HCT116 (cell line): ENCODE measurements at regions not wholly inside any gene's neighbourhood (a gene's known extent, or its start where the extent isn't known, plus 50 kb on each side); places are given as distances from the start of the nearest gene placed in this dataset.

Experiments
- ATAC-seq: fragments of 200-7000 bp; cut with Tn5 transposase; 2 replicates; pipeline ENCODE4 v1.9.1; 2020; ENCODE audit warnings: mild to moderate bottlenecking, moderate library complexity
- BruUV-seq: library from RNA; stranded (reverse); fragments of 400-500 nt; replicated peaks from 2 replicates; lab custom pipeline; 2021; lab: Mats Ljungman, UMichigan
- CTCF ChIA-PET: fragments of 300-600 bp; sonication (Branson Sonifier 250); formaldehyde crosslinking; loops from one replicate; lab custom pipeline; 2021; ENCODE audit warnings: antibody characterized with exemption; lab: Charles Lee
- POLR2A ChIA-PET: fragments of 300-600, 350-600 bp; sonication (Branson Sonifier 250); formaldehyde crosslinking; loops from one replicate; lab custom pipeline; 2021; ENCODE audit warnings: antibody characterized with exemption; lab: Charles Lee
- RAD21 ChIA-PET, 2 experiments: fragments of 300-600 bp; sonication (Branson Sonifier 250); formaldehyde crosslinking; loops; one replicate each; lab custom pipeline; 2023; ENCODE audit warnings: low total read pairs in 2 of 2; ENCODE audit not compliant: uncharacterized antibody in 2 of 2, unreplicated experiment in 2 of 2, low non-redundant PET in 1 of 2; lab: Charles Lee
- DNase-seq: peaks from one replicate; pipeline ENCODE4 v3.0.0-alpha.2; 2010; ENCODE audit warnings: low read depth, low spot score
- H2AFZ ChIP-seq: fragments of 200-600 bp; shearing (Covaris generic), sonication (generic); 2 replicates; pipeline ENCODE4 v1.6.1; 2017; ENCODE audit warnings: low read depth, mixed run types, mixed read lengths, antibody characterized with exemption, low read length; ENCODE audit not compliant: poor library complexity, severe bottlenecking
- H3K27ac ChIP-seq: 2 replicates; pipeline ENCODE4 v1.5.1; 2012; ENCODE audit warnings: low read depth, low read length
- H3K27me3 ChIP-seq: fragments of 200-600 bp; sonication (generic); 2 replicates; pipeline ENCODE4 v1.6.1; 2016; ENCODE audit warnings: mixed run types, low read length, mixed read lengths; ENCODE audit not compliant: insufficient read depth
- H3K36me3 ChIP-seq, 2 experiments: fragments of 200-500 bp in 1 of 2; fragments of 200-600 bp in 1 of 2; sonication (Bioruptor generic) in 1 of 2; sonication (generic) in 1 of 2; 2 replicates each; pipeline versions ENCODE4 v1.5.1 to v1.6.1; 2014 to 2016; ENCODE audit warnings: low read length in 2 of 2, inconsistent platforms in 1 of 2, mixed read lengths in 1 of 2, mixed run types in 1 of 2; ENCODE audit not compliant: insufficient read depth in 2 of 2, control insufficient read depth in 1 of 2
- H3K4me1 ChIP-seq, 2 experiments: fragments of 200-600 bp in 1 of 2; sonication (generic) in 1 of 2; 2 replicates each; pipeline versions ENCODE4 v1.5.1 to v1.6.1; 2012 to 2017; ENCODE audit warnings: low read length in 2 of 2, inconsistent platforms in 1 of 2, mild to moderate bottlenecking in 1 of 2, mixed read lengths in 1 of 2, mixed run types in 1 of 2, moderate library complexity in 1 of 2; ENCODE audit not compliant: insufficient read depth in 2 of 2, control insufficient read depth in 1 of 2
- H3K4me2 ChIP-seq: fragments of 200-600 bp; sonication (generic); 2 replicates; pipeline ENCODE4 v1.6.1; 2017; ENCODE audit warnings: mixed run types, low read length, mixed read lengths
- H3K4me3 ChIP-seq, 2 experiments: fragments of 200-600 bp in 1 of 2; sonication (generic) in 1 of 2; replicated peaks in 1 of 2; 2 replicates each; pipeline ENCODE4 v1.5.1; 2011 to 2016; ENCODE audit warnings: low read length in 2 of 2, control low read depth in 1 of 2, low read depth in 1 of 2, mild to moderate bottlenecking in 1 of 2, mixed read lengths in 1 of 2, mixed run types in 1 of 2
- H3K79me2 ChIP-seq: fragments of 200-600 bp; sonication (generic); 2 replicates; pipeline ENCODE4 v1.6.1; 2017; ENCODE audit warnings: mild to moderate bottlenecking, mixed run types, low read length, moderate library complexity, mixed read lengths; ENCODE audit not compliant: insufficient read depth
- H3K9ac ChIP-seq: fragments of 200-600 bp; sonication (generic); 2 replicates; pipeline ENCODE4 v1.6.1; 2016; ENCODE audit warnings: low read length, mixed read lengths
- H3K9me2 ChIP-seq: fragments of 200-600 bp; sonication (generic), shearing (Covaris generic); 2 replicates; pipeline ENCODE4 v1.6.1; 2017; ENCODE audit warnings: mixed run types, mild to moderate bottlenecking, moderate library complexity; ENCODE audit not compliant: insufficient read depth
- H3K9me3 ChIP-seq, 2 experiments: fragments of 200-500 bp in 1 of 2; fragments of 200-600 bp in 1 of 2; sonication (Bioruptor generic) in 1 of 2; sonication (generic) in 1 of 2; 2 replicates each; pipeline ENCODE4 v1.6.1; 2014 to 2017; ENCODE audit warnings: low read length in 2 of 2, mixed read lengths in 2 of 2, inconsistent platforms in 1 of 2, low read depth in 1 of 2, mild to moderate bottlenecking in 1 of 2, mixed run types in 1 of 2, moderate library complexity in 1 of 2; ENCODE audit not compliant: control insufficient read depth in 1 of 2, insufficient read depth in 1 of 2
- H4K20me1 ChIP-seq: fragments of 200-600 bp; sonication (generic), shearing (Covaris generic); 2 replicates; pipeline ENCODE4 v1.6.1; 2017; ENCODE audit warnings: mixed run types, mild to moderate bottlenecking, moderate library complexity; ENCODE audit not compliant: insufficient read depth
- CBX3 ChIP-seq: IDR thresholded peaks from 2 replicates; pipeline ENCODE4 v1.6.1; 2012; ENCODE audit warnings: low read depth
- CEBPB ChIP-seq: IDR thresholded peaks from 2 replicates; pipeline ENCODE4 v1.6.1; 2012; ENCODE audit warnings: low read depth
- EGR1 ChIP-seq: IDR thresholded peaks from 2 replicates; pipeline ENCODE4 v1.6.1; 2012; ENCODE audit warnings: low read depth
- ELF1 ChIP-seq: IDR thresholded peaks from 2 replicates; pipeline ENCODE4 v1.6.1; 2012; ENCODE audit warnings: low read depth, borderline replicate concordance
- EZH2 ChIP-seq: fragments of 200-600 bp; sonication (generic); IDR thresholded peaks from 2 replicates; pipeline ENCODE4 v1.6.1; 2017; ENCODE audit warnings: antibody characterized with exemption, mixed run types
- EZH2phosphoT487 ChIP-seq: fragments of 200-600 bp; IDR thresholded peaks from 2 replicates; pipeline ENCODE4 v1.6.1; 2018; ENCODE audit warnings: antibody characterized with exemption, borderline replicate concordance
- FOSL1 ChIP-seq: IDR thresholded peaks from 2 replicates; pipeline ENCODE4 v1.6.1; 2012; ENCODE audit warnings: low read depth
- JUND ChIP-seq: IDR thresholded peaks from 2 replicates; pipeline ENCODE4 v1.6.1; 2012
- POLR2A ChIP-seq: IDR thresholded peaks from 2 replicates; pipeline ENCODE4 v1.7.0; 2011; ENCODE audit warnings: borderline replicate concordance; ENCODE audit not compliant: insufficient read depth, insufficient read length; ENCODE audit errors: extremely low read depth
- POLR2AphosphoS5 ChIP-seq: IDR thresholded peaks from 2 replicates; pipeline ENCODE4 v1.6.1; 2011; ENCODE audit warnings: mild to moderate bottlenecking, low read depth, low read length, moderate library complexity
- RAD21 ChIP-seq: IDR thresholded peaks from 2 replicates; pipeline ENCODE4 v1.6.1; 2012; ENCODE audit warnings: low read depth, mild to moderate bottlenecking
- SIN3A ChIP-seq: IDR thresholded peaks from 2 replicates; pipeline ENCODE4 v1.6.1; 2012; ENCODE audit warnings: low read depth
- SRF ChIP-seq: IDR thresholded peaks from 2 replicates; pipeline ENCODE4 v1.6.1; 2012; ENCODE audit warnings: low read depth
- TCF7L2 ChIP-seq: IDR thresholded peaks from 2 replicates; pipeline ENCODE4 v1.7.0; 2011; ENCODE audit warnings: borderline replicate concordance, inconsistent platforms; ENCODE audit not compliant: insufficient read depth, insufficient read length; ENCODE audit errors: extremely low read depth
- ZNF274 ChIP-seq: fragments of 200-500 bp; sonication (Bioruptor generic); IDR thresholded peaks from 2 replicates; pipeline ENCODE4 v1.6.1; 2014; ENCODE audit warnings: mild to moderate bottlenecking, low read depth, low read length, inconsistent platforms
- intact Hi-C: fragments of 100-400 bp; cut with micrococcal nuclease; formaldehyde crosslinking; loops from 2 replicates; pipeline ENCODE4 v1.10.0; 2022
- TF ChIP-seq, protein P1 (sequence below): IDR thresholded peaks from 2 replicates; pipeline ENCODE4 v1.6.1; 2012
- TF ChIP-seq, protein P2 (sequence below), 3 experiments: fragments of 200-600 bp in 1 of 3; sonication (generic) in 1 of 3; IDR thresholded peaks in 2 of 3; conservative IDR thresholded peaks in 1 of 3; 2 replicates each; pipeline ENCODE4 v1.5.1; 2012 to 2017; ENCODE audit warnings: low read depth in 2 of 3, low read length in 2 of 3, antibody characterized with exemption in 1 of 3, borderline replicate concordance in 1 of 3, control low read depth in 1 of 3, mild to moderate bottlenecking in 1 of 3, mixed read lengths in 1 of 3, mixed run types in 1 of 3, moderate library complexity in 1 of 3; ENCODE audit not compliant: insufficient read depth in 1 of 3

GRCh38 chrX:51026862-51027261, 116.3 kb downstream of the BMP15 start:
- ChIA-PET POLR2A (no interaction called here), RAD21 (no interaction called here), CTCF (no interaction called here)
- Histone ChIP-seq H3K4me3 (no peak overlapping the region), H3K27me3 (no peaks in the 10 kb centered on the region), H3K9me2 (no peaks in the 10 kb centered on the region), H4K20me1 (no peaks in the 10 kb centered on the region), H3K9me3 (no peaks in the 10 kb centered on the region), H3K36me3 (no peaks in the 10 kb centered on the region), H3K4me1 (no peaks in the 10 kb centered on the region), H3K27ac (no peak overlapping the region), H3K79me2 (no peaks in the 10 kb centered on the region), H2AFZ (no peak overlapping the region), H3K4me2 (no peak overlapping the region), H3K9ac (no peak overlapping the region)
- TF ChIP-seq RAD21 (no peak), SRF (no peak)
- TF ChIP-seq, protein P1, sequence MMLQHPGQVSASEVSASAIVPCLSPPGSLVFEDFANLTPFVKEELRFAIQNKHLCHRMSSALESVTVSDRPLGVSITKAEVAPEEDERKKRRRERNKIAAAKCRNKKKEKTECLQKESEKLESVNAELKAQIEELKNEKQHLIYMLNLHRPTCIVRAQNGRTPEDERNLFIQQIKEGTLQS = no peak
- DNase-seq (no peak), ATAC-seq (no peak)
- intact Hi-C loops = no loop called here
- BruUV-seq = no TSS peak

- DNase-seq (no peak), ATAC-seq (no peak)
- Histone ChIP-seq H3K79me2 (no peaks in the 10 kb centered on the region), H3K9me3 (no peaks in the 10 kb centered on the region), H3K4me2 (no peak overlapping the region), H3K27ac (no peak overlapping the region), H4K20me1 (no peaks in the 10 kb centered on the region), H3K9ac (no peak overlapping the region), H3K36me3 (no peaks in the 10 kb centered on the region), H3K4me1 (no peaks in the 10 kb centered on the region), H3K9me2 (no peaks in the 10 kb centered on the region), H3K4me3 (no peak overlapping the region), H3K27me3 (no peaks in the 10 kb centered on the region; the same call in 1 of the 2 replicates), H2AFZ (no peak overlapping the region)
- ChIA-PET POLR2A (no interaction called here), RAD21 (no interaction called here), CTCF (no interaction called here)
- intact Hi-C loops = no loop called here
- no TSS peak for BruUV-seq
- no peak for TF ChIP-seq FOSL1
- TF ChIP-seq CBX3 = no peak
- TF ChIP-seq EZH2phosphoT487 = no peak
- TF ChIP-seq POLR2AphosphoS5 = no peak
- TF ChIP-seq SRF = no peak
- TF ChIP-seq, protein P2, sequence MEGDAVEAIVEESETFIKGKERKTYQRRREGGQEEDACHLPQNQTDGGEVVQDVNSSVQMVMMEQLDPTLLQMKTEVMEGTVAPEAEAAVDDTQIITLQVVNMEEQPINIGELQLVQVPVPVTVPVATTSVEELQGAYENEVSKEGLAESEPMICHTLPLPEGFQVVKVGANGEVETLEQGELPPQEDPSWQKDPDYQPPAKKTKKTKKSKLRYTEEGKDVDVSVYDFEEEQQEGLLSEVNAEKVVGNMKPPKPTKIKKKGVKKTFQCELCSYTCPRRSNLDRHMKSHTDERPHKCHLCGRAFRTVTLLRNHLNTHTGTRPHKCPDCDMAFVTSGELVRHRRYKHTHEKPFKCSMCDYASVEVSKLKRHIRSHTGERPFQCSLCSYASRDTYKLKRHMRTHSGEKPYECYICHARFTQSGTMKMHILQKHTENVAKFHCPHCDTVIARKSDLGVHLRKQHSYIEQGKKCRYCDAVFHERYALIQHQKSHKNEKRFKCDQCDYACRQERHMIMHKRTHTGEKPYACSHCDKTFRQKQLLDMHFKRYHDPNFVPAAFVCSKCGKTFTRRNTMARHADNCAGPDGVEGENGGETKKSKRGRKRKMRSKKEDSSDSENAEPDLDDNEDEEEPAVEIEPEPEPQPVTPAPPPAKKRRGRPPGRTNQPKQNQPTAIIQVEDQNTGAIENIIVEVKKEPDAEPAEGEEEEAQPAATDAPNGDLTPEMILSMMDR (IDR thresholded peaks at IDR 0.05 in 2 of 3, conservative IDR thresholded peaks at IDR 0.05 in 1 of 3; ENCODE audit: borderline replicate concordance in 1 of 3, insufficient read depth in 1 of 3, low read depth in 2 of 3, low read length in 2 of 3) = no peak
- no peak for TF ChIP-seq POLR2A
- TF ChIP-seq JUND = no peak
- TF ChIP-seq, protein P1 = no peak
- TF ChIP-seq CEBPB = no peak
- TF ChIP-seq ELF1 = no peak
- TF ChIP-seq ZNF274 = no peak
- TF ChIP-seq EGR1 = no peak
- no peak for TF ChIP-seq TCF7L2
- TF ChIP-seq EZH2 = no peak
- TF ChIP-seq RAD21 = no peak
- TF ChIP-seq SIN3A = no peak
Observed at GRCh38 chrX:51035746-51036145, 125.2 kb downstream of the BMP15 start.
